ENCODE measurements at regions not wholly inside any gene's neighbourhood (a gene's known extent, or its start where the extent isn't known, plus 50 kb on each side); places are given as distances from the start of the nearest gene placed in this dataset.
"Not testable (repeated sequence)": the region's sequence is repeated elsewhere in the genome, so short reads cannot be mapped to it uniquely, and the experiment has no call there.

GRCh38 chr4:188658958-188659522 lies 519.8 kb downstream of the TRIML1 start:
- WGBS, 2 donors, result 90 to 91% methylated on average over 48 of the region's 48 CpGs
- intact Hi-C loops (cut with DNase I; ENCODE audit: low total_unique reads), result no loop called here
- no peak for DNase-seq (ENCODE audit: low spot score in 2 of 2)
- no peak overlapping the region for H3K4me3 ChIP-seq (ENCODE audit: low read depth, poor library complexity, severe bottlenecking)
- TF ChIP-seq CTCF (IDR thresholded peaks at IDR 0.05) (no peak), POLR2A (IDR thresholded peaks at IDR 0.05) (no peak)

DNA sequence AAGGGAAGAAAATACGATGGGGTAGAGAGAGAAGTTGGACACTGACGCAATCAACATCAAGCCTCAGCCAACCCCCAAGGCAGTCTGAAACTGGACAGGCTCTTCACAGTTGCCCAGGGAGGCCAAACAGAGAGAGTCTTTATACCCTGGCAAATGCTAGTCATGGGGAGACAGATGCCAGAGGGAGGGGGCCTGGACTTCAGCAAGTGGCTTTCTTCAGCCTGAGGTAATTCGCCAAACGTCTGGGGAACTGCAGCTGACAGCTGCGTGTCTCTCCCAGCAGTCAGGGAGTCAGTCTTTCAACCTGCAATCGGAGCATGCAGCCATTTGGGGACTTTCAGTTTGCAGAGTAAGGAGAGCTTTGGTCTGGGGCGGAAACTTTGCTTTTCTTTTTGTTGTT lies 521.6 kb downstream of the TRIML1 start:
- no peak for DNase-seq (ENCODE audit: low spot score in 2 of 2)
- intact Hi-C loops (cut with DNase I; ENCODE audit: low total_unique reads), result no loop called here
- no peak for TF ChIP-seq CTCF (IDR thresholded peaks at IDR 0.05)
- TF ChIP-seq POLR2A (IDR thresholded peaks at IDR 0.05), result no peak
- 71 to 73% methylated on average over 7 of the region's 7 CpGs for WGBS, 2 donors
- H3K4me3 ChIP-seq (ENCODE audit: low read depth, poor library complexity, severe bottlenecking), result no peak overlapping the region

DNA sequence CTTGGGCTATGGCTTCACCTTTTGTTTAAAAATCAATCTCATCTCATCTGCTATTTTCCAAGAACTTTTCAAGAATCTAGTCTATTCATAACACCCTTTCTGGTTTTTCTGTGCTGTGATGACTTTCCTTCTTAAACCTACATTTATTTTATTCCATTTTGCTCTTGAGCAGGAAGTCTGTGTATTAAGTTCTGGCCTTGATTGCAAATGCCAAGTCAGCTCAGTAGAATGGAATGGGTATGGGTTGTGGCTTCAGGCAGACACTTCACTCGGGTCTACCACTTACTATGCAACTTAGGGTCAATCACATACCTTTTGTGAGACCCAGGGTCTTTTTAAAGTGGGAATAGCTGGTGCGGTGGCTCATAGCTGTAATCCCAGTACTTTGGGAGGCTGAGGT lies 522.3 kb downstream of the TRIML1 start:
- WGBS, 2 donors, result 84 to 90% methylated on average over 2 of the region's 2 CpGs
- DNase-seq (ENCODE audit: low spot score in 2 of 2), result no peak
- H3K4me3 ChIP-seq (ENCODE audit: low read depth, poor library complexity, severe bottlenecking), result no peak overlapping the region
- TF ChIP-seq POLR2A (IDR thresholded peaks at IDR 0.05), result no peak
- intact Hi-C loops (cut with DNase I; ENCODE audit: low total_unique reads), result no loop called here

- TF ChIP-seq POLR2A (IDR thresholded peaks at IDR 0.05), result no peak
- no peak for TF ChIP-seq CTCF (IDR thresholded peaks at IDR 0.05)
- DNase-seq (ENCODE audit: low spot score in 2 of 2), result no peak
- no peak overlapping the region for H3K4me3 ChIP-seq (ENCODE audit: low read depth, poor library complexity, severe bottlenecking)
- intact Hi-C loops (cut with DNase I; ENCODE audit: low total_unique reads), result no loop called here
- 79 to 82% methylated on average over 9 of the region's 9 CpGs for WGBS, 2 donors
Measured at GRCh38 chr4:188663369-188663768, 524.1 kb downstream of the TRIML1 start.

DNA sequence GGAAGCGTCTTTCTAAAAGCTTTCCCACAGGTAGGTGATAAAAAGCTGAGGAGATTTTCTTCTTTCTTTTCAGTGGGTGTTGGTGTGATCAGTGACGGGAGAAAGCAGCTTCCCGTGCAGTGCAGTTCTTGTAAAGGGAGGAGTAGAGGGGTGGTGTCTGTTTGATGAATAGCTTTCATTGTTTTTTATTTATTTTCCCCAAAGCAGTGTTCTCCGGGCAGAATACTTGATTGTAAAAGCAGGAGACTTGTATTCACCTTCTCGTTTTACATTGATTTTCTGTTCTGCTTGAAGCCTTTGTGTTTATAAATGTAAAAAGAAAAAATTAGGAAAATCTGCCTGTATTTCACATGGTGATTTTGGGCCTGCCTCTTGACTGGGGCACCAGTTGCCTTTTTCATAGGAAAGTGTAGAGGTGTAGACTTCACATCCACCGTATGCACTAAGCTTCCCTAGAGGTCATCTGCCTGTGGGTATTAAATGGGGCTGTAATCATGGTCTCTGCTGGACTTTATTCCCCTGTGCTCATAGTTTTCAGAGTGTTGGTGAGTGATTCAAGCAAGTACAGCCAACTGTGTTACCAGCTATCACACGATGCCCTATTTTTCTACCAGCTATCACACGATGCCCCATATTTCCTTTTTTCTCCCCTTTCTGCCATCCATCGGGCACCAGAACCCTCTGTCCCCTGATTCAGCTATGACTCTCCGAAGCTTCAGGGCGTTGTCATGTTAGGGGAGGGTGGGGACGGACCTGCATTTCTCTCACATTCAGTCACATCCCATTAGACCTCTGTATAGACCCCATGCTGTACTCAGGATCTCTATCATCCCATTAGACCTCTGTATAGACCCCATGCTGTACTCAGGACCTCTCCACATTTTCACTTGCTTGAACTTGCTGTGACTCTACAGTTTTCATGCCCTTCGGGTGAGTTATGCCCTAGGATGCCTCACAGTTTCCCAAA lies 526.5 kb downstream of the TRIML1 start:
- 37 to 52% methylated on average over 13 of the region's 13 CpGs for WGBS, 2 donors
- H3K4me3 ChIP-seq (ENCODE audit: low read depth, poor library complexity, severe bottlenecking), result no peak overlapping the region
- no peak for TF ChIP-seq CTCF (IDR thresholded peaks at IDR 0.05)
- TF ChIP-seq POLR2A (IDR thresholded peaks at IDR 0.05), result no peak
- intact Hi-C loops (cut with DNase I; ENCODE audit: low total_unique reads), result no loop called here
- no peak for DNase-seq (ENCODE audit: low spot score in 2 of 2)

DNA sequence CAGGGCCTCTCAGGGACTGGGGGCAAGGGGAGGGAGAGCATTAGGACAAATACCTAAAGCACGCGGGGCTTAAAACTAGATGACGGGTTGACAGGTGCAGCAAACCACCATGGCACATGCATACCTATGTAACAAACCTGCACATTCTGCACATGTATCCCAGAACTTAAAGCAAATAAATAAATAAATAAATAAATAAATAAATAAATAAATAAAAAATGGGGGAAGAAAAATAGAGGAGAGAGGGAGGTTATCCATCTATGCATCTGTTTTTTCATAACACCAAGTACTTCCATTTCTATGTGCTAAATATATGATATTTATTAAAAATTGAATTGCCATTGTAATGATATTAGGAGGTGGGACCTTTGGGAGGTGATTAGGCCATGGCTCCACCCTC lies 539.5 kb downstream of the TRIML1 start:
- intact Hi-C loops (cut with DNase I; ENCODE audit: low total_unique reads); DNase-seq (ENCODE audit: low spot score in 2 of 2); H3K4me3 ChIP-seq (ENCODE audit: low read depth, poor library complexity, severe bottlenecking): not testable (repeated sequence)
- WGBS, 2 donors, result 96 to 100% methylated on average over 3 of the region's 3 CpGs

Data from lower leg skin (tissue), 4 donors.